GM12874 (cell line): ENCODE measurements at regions not wholly inside any gene's neighbourhood (a gene's known extent, or its start where the extent isn't known, plus 50 kb on each side); places are given as distances from the start of the nearest gene placed in this dataset.

Experiments
- CTCF ChIP-seq: IDR thresholded peaks from 2 replicates; pipeline ENCODE4 v1.5.1; 2011; ENCODE audit warnings: low read depth, mild to moderate bottlenecking, control low read depth, low read length, moderate library complexity; ENCODE audit not compliant: insufficient read depth

- TF ChIP-seq CTCF: no peak
Observed at GRCh38 chr22:26995235-26995634, 337.8 kb downstream of the MIAT start.

- TF ChIP-seq CTCF: no peak
Observed at GRCh38 chr22:26996154-26996553, 338.8 kb downstream of the MIAT start.

- no peak for TF ChIP-seq CTCF
Observed at GRCh38 chr22:26998129-26998528, 340.7 kb downstream of the MIAT start.

GRCh38 chr22:26998716-26999115 lies 341.3 kb downstream of the MIAT start:
- no peak for TF ChIP-seq CTCF

- no peak for TF ChIP-seq CTCF
Observed at GRCh38 chr22:27003297-27003696, 345.9 kb downstream of the MIAT start.

- no peak for TF ChIP-seq CTCF
Observed at GRCh38 chr22:27004434-27004833, 347.0 kb downstream of the MIAT start.

- TF ChIP-seq CTCF: no peak
Observed at GRCh38 chr22:27008454-27008853, 351.1 kb downstream of the MIAT start.

GRCh38 chr22:27011133-27011532 lies 353.7 kb downstream of the MIAT start:
- TF ChIP-seq CTCF: no peak
